Stimulated activated naive B cell treated with anti-CD40 and anti-IgM and Interleukin-4, amounts not matched to agents 10 μg/mL and 1 μg/mL and 100 μg/mL, for 72 hours (primary cell): ENCODE measurements at regions not wholly inside any gene's neighbourhood (a gene's known extent, or its start where the extent isn't known, plus 50 kb on each side); places are given as distances from the start of the nearest gene placed in this dataset.
"Not testable (repeated sequence)": the region's sequence is repeated elsewhere in the genome, so short reads cannot be mapped to it uniquely, and the experiment has no call there.

ENCODE experiments used
- ATAC-seq, 2 donors: fragments of 150-1000 bp; cut with Tn5 transposase; replicated peaks; 2 replicates each; pipeline ENCODE4 v1.10.0; 2021; ENCODE audit warnings: moderate library complexity in 1 of 2
- DNase-seq: peaks from one replicate; pipeline ENCODE4 v3.0.0; 2021
- H3K27ac Mint-ChIP-seq: one replicate; pipeline ENCODE4 v1.8.0; 2022; ENCODE audit warnings: mild to moderate bottlenecking, mixed read lengths
- H3K27me3 Mint-ChIP-seq, 2 donors: one replicate each; pipeline ENCODE4 v1.8.0; 2022; ENCODE audit warnings: mixed read lengths in 2 of 2
- H3K36me3 Mint-ChIP-seq, 2 donors: one replicate each; pipeline ENCODE4 v1.8.0; 2022; ENCODE audit warnings: mixed read lengths in 2 of 2, mild to moderate bottlenecking in 1 of 2
- H3K4me1 Mint-ChIP-seq, 2 donors: one replicate each; pipeline ENCODE4 v1.8.0; 2022; ENCODE audit warnings: mixed read lengths in 2 of 2, mild to moderate bottlenecking in 1 of 2
- H3K4me3 Mint-ChIP-seq, 2 donors: one replicate each; pipeline ENCODE4 v1.8.0; 2022; ENCODE audit warnings: mild to moderate bottlenecking in 2 of 2, mixed read lengths in 2 of 2, moderate library complexity in 1 of 2
- H3K9me3 Mint-ChIP-seq, 2 donors: one replicate each; pipeline ENCODE4 v1.8.0; 2022; ENCODE audit warnings: mixed read lengths in 2 of 2, mild to moderate bottlenecking in 1 of 2

DNA sequence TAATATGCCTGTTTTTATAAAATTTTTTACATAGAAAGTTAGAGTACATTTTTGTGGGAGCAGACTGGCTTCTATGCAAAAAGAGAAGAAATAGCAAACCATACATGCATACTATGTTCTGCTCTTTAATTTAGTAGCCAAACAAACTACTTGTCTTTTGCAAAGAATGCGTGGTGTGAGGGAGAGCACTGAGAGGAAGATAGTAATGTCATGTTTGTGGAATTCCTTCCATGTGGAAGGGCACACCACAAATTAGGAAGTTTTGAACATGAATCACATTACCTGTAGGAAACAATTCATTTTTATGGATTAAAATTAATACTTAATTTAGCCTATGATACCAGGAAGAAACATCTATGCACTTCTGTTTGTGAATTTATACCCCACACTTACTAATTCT lies 1529.1 kb upstream of the ADGRL3 start:
- peaks cover 0 to 5% of the 10 kb centered on the region in 2 donors for H3K9me3 Mint-ChIP-seq
- no peak overlapping the region for H3K27ac Mint-ChIP-seq
- no peaks in the 10 kb centered on the region for H3K27me3 Mint-ChIP-seq
- H3K36me3 Mint-ChIP-seq = no peaks in the 10 kb centered on the region
- DNase-seq (no peak), ATAC-seq (no peak)
- no peak overlapping the region for H3K4me3 Mint-ChIP-seq
- no peaks in the 10 kb centered on the region for H3K4me1 Mint-ChIP-seq

DNA sequence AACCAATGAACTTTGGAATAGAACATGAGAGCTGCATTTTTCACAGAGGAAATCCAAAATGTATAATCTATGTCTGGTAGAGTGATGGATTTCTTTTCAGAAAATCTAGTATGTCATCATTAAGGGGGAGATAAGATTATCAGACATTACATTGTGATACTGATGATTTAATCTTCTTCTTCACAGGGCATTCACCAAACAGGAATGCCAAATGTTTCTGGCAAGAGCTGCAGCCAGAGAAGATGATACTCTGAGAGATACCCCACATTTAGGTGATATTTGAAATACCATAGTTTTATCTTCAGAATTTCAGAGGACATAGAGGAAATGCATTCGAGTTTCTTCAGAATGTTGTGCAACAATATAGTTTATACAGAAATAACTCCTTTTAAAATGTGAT lies 1523.7 kb upstream of the ADGRL3 start:
- H3K36me3 Mint-ChIP-seq = no peaks in the 10 kb centered on the region
- peaks cover 0 to 1% of the 10 kb centered on the region in 2 donors for H3K9me3 Mint-ChIP-seq
- ATAC-seq (no peak), DNase-seq (no peak)
- no peaks in the 10 kb centered on the region for H3K4me1 Mint-ChIP-seq
- H3K27me3 Mint-ChIP-seq = no peaks in the 10 kb centered on the region
- no peak overlapping the region for H3K4me3 Mint-ChIP-seq
- H3K27ac Mint-ChIP-seq = no peak overlapping the region

DNA sequence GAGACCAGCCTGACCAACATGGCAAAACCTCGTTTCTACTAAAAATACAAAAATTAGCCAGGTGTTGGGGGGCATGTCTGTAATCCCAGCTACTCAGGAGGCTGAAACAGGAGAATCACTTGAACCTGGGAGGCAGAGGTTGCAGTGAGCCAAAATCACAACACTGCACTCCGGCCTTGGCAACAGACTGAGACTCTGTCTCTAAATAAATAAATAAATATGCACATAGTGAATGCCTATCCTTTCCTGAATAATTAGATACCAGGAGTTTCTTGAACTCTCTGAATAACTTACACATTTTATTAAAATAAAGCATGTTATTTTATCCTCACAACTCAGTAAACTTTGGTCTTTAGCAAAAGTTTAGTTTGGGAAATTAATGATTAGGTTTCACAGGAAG lies 1523.1 kb upstream of the ADGRL3 start:
- not testable (repeated sequence) for H3K27ac Mint-ChIP-seq, ATAC-seq, H3K4me3 Mint-ChIP-seq, H3K27me3 Mint-ChIP-seq, H3K9me3 Mint-ChIP-seq, H3K36me3 Mint-ChIP-seq, H3K4me1 Mint-ChIP-seq, DNase-seq

DNA sequence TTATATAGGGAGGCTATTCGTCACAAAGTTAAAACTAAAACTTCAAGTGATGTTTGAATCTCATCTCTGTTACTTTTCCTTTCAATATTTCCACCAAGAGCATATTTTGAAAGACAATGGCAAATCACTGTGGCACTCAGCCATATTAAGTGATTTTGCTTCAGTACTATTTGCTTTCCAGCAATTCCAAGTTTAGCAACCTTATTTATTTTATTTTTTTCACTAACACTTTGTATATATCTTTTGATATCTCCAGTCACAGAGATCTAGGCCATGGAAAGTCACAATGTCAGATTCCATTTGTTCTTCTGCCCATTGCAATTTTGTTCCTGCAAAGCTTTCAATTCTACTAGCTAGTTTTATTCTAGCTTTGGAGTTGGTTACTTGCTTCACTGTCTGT lies 1514.5 kb upstream of the ADGRL3 start:
- Mint-ChIP-seq H3K27me3 (no peaks in the 10 kb centered on the region), H3K36me3 (no peaks in the 10 kb centered on the region), H3K27ac (no peak overlapping the region), H3K4me1 (no peaks in the 10 kb centered on the region), H3K9me3 (no peaks in the 10 kb centered on the region), H3K4me3 (no peak overlapping the region)
- no peak for DNase-seq
- ATAC-seq = no peak

DNA sequence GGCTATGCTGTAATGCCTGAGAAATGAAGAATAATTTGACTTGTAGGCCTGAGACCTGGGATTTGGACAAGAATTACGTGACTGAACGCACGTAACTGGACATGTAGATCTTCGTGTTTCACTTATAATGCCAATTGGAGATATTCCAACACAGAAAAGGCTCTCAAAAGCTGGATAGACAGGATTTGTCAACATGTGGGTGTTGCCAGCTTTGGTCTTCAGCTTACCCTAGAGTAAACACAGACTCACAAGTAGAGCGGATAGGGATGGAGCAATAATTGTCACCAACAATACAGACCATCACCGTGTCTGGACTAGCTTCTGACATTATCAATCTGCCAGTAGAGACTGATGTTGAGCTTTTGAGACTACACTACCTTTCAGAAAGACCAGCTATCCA lies 1511.0 kb upstream of the ADGRL3 start:
- ATAC-seq (no peak), DNase-seq (no peak)
- Mint-ChIP-seq H3K27ac (no peak overlapping the region), H3K4me1 (no peaks in the 10 kb centered on the region), H3K27me3 (no peaks in the 10 kb centered on the region), H3K9me3 (no peaks in the 10 kb centered on the region), H3K4me3 (no peak overlapping the region), H3K36me3 (no peaks in the 10 kb centered on the region)

DNA sequence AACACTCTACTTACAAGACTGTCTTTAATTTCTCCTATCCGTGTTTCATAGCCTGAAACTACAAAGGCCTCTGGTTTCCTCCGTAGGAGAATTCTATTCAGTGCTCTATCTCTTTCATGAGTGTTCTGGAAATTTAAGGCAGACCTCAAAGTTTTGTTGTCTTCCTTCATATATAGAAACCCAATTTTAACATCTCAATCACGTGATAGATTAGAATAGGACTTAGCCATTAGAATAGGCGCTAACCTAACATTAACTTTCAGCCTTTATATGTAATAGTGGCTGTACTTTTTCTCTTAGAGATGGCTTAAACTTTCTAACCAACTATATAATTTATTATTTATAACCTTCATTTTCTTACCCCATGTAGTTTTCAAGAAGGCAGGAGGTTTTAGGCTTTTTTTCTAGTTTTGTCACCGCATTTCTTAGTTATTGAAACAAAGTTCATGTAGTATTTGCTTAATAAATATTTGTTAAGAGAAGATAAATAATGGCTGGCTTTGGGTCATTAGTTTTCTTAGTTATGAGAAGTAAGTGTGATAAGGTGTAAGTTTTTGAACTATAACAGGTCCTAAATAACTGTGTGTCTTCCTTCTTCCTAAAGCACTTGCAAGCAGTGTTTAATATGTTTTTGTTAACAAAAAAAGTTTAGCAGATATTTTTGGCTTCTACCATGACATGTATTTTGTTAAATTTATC lies 1504.6 kb upstream of the ADGRL3 start:
- H3K9me3 Mint-ChIP-seq = peaks cover 2 to 3% of the 10 kb centered on the region in 2 donors
- DNase-seq (no peak), ATAC-seq (no peak)
- H3K4me3 Mint-ChIP-seq = no peak overlapping the region
- no peaks in the 10 kb centered on the region for H3K36me3 Mint-ChIP-seq
- no peaks in the 10 kb centered on the region for H3K27me3 Mint-ChIP-seq
- H3K4me1 Mint-ChIP-seq = peaks cover 0 to 1% of the 10 kb centered on the region in 2 donors
- H3K27ac Mint-ChIP-seq = no peak overlapping the region

DNA sequence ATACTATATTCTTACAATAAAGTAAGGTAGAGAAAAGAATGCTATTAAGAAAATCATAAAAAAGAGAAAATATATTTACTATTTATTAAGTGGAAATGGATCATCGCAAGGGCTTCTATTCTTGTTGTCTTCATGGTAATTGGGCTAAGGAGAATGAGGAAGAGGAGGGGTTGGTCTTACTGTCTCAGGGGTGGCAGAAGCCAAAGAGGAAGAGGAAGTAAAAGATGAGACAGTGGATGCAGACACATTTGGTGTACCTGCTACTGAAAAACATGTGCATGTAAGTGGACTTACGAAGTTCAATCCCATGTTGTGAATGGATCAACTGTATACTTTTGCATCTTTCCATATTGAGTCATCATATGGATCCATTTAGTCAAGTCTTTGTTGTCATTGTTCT lies 1502.1 kb upstream of the ADGRL3 start:
- DNase-seq (no peak), ATAC-seq (no peak)
- Mint-ChIP-seq H3K27me3 (no peaks in the 10 kb centered on the region), H3K27ac (no peak overlapping the region), H3K9me3 (peaks cover 2 to 3% of the 10 kb centered on the region in 2 donors), H3K4me3 (no peak overlapping the region), H3K4me1 (peaks cover 0 to 1% of the 10 kb centered on the region in 2 donors), H3K36me3 (no peaks in the 10 kb centered on the region)

DNA sequence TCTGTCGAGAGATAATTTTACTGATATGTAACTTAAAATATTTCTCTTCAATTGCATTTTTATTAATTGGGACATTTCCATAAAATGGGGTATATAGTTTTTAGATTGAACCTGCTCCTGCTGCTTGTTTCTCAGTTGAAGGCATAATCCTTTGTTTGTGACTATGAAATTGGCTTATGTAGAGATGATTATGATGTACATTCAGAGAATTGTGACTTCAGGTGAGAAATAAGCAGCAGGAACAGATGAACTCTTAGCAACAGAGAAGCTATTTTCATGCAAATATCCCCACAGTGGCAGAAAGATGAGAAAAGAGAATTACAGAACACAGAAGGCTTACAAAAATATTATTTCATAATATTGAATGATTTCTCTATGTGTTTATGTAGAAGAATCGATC lies 1499.5 kb upstream of the ADGRL3 start:
- ATAC-seq = no peak
- Mint-ChIP-seq H3K27ac (no peak overlapping the region), H3K27me3 (no peaks in the 10 kb centered on the region), H3K4me1 (peaks cover 1 to 5% of the 10 kb centered on the region in 2 donors), H3K36me3 (no peaks in the 10 kb centered on the region), H3K4me3 (no peak overlapping the region), H3K9me3 (peaks cover 2 to 3% of the 10 kb centered on the region in 2 donors)
- no peak for DNase-seq

DNA sequence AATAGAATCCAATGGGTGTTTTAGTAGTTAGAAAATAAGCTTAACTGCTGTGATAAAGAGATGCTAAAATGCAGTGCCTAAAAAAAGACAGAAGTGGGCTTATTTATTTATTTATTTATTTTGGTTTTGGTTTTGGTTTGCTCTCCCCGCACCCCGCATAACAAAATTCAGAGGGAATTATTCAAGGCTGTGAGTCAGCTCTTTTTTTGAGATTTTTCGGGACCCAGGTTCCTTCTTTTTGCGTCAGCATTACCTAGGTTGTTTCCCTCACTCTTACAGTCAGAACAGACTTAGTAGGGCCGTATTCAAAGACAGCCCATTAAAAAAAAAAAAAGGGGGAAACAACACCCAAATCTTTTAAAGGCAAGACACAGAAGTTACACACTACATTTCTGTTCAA lies 1495.5 kb upstream of the ADGRL3 start:
- DNase-seq (no peak), ATAC-seq (peak in 1 of 2 donors; percentile 2)
- H3K4me1 Mint-ChIP-seq = peaks cover 0 to 5% of the 10 kb centered on the region in 2 donors
- H3K9me3 Mint-ChIP-seq = peaks cover 0 to 2% of the 10 kb centered on the region in 2 donors
- no peaks in the 10 kb centered on the region for H3K27me3 Mint-ChIP-seq
- H3K4me3 Mint-ChIP-seq = peak overlapping the region in 1 of 2 donors; percentile 37
- H3K36me3 Mint-ChIP-seq = no peaks in the 10 kb centered on the region
- H3K27ac Mint-ChIP-seq = no peak overlapping the region

DNA sequence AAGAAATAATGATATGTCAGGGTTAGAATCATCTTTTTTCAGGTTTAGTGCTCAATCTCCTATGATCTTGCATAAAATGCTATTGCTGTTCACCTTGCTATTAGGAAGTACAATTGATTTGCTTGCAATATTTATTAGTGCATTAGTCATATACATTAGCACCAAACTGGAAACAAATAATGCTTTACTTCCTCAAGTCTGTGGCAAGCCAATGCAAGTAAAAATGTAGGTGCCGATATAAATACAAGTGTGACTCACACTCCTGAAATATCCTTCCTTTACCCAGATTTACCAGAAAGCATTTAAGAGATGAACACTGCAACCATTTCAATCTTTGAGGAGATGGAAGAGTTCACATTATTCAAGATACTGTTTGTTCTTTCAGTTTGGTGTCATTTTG lies 1487.7 kb upstream of the ADGRL3 start:
- no peak for ATAC-seq
- no peaks in the 10 kb centered on the region for H3K4me1 Mint-ChIP-seq
- H3K9me3 Mint-ChIP-seq = peaks cover 0 to 2% of the 10 kb centered on the region in 2 donors
- no peaks in the 10 kb centered on the region for H3K36me3 Mint-ChIP-seq
- no peak overlapping the region for H3K4me3 Mint-ChIP-seq
- no peaks in the 10 kb centered on the region for H3K27me3 Mint-ChIP-seq
- no peak for DNase-seq
- no peak overlapping the region for H3K27ac Mint-ChIP-seq

DNA sequence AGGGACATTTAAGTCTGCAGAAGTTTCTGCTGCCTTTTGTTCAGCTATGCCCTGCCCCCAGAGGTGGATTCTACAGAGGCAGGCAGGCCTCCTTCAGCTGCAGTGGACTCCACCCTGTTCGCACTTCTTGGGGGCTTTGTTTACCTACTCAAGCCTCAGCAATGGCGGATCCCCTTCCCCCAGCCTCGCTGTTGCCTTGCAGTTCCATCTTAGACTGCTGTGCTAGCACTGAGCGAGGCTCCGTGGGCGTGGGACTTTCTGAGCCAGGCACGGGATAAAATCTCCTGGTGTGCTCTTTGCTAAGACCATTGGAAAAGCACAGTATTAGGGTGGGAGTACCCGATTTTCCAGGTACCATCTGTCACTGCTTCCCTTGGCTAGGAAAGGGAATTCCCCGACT lies 1475.8 kb upstream of the ADGRL3 start:
- H3K9me3 Mint-ChIP-seq, H3K4me3 Mint-ChIP-seq: not testable (repeated sequence)

DNA sequence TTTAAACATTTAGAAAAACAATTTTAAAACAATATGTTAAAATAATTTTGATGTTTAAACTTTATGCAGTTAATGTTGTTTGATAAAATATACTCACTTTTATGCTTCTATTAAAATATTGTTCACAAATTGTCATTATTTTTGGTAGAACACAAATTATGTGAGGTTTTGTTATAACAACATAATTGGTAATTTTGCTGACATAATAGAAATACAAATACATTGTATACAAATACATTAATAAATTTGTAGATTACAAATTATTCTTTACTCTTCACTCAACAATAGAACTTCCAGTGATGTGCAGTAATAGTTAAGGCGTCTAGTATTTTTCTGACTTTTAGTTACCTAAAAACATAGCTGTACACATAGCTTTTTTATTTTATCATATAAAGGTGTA lies 1472.4 kb upstream of the ADGRL3 start:
- Mint-ChIP-seq H3K36me3 (no peaks in the 10 kb centered on the region), H3K9me3 (peaks cover 4 to 5% of the 10 kb centered on the region in 2 donors), H3K4me3 (no peak overlapping the region), H3K27me3 (no peaks in the 10 kb centered on the region), H3K4me1 (no peaks in the 10 kb centered on the region), H3K27ac (no peak overlapping the region)
- DNase-seq (no peak), ATAC-seq (no peak)

More for the DNA sequence above, 1475.8 kb upstream of the ADGRL3 start:
- not testable (repeated sequence) for ATAC-seq, H3K27ac Mint-ChIP-seq, DNase-seq, H3K36me3 Mint-ChIP-seq, H3K4me1 Mint-ChIP-seq, H3K27me3 Mint-ChIP-seq

DNA sequence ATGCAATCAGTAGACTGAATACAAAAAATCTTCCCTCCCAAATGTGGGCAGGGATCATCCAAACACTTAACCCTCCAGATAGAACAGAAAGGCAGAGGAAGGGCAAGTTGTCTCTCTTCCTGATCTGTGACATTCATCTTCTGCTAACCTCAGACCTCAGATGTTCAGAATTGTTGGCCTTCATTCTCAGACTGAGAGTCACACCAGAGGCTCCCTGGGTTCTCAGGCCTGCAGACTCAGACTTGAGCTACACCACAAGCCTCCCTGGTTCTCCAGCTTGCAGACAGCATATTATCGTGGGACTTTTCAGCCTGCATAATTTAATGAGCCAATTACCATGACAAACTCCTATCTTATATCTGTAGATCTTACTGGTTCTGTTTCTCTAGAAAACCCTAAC lies 1471.6 kb upstream of the ADGRL3 start:
- DNase-seq = no peak
- H3K9me3 Mint-ChIP-seq = peaks cover 3 to 4% of the 10 kb centered on the region in 2 donors

DNA sequence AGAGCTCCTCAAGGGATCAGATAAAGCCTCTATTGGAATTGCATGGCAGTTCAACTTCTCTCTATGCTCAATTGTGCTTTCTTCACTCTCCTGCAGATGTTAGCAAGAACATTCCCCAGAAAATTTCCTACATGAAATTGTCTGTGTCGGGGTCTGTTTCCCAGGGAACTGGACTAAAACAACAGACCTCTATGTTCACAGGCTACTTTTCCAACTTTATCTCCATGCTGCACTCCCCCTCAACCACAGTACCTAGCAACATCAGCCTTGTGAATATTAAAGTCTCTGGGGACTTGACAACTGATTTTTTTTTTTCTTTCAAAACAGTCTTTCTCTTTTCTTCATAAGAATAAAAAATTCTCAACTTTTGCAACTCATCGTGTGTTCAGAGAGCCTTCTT lies 1470.8 kb upstream of the ADGRL3 start:
- DNase-seq = no peak
- Mint-ChIP-seq H3K9me3 (peaks cover 2 to 4% of the 10 kb centered on the region in 2 donors), H3K27ac (no peak overlapping the region), H3K27me3 (no peaks in the 10 kb centered on the region), H3K36me3 (no peaks in the 10 kb centered on the region), H3K4me3 (no peak overlapping the region), H3K4me1 (no peaks in the 10 kb centered on the region)
- ATAC-seq = no peak

More for the DNA sequence above, 1471.6 kb upstream of the ADGRL3 start:
- no peak overlapping the region for H3K27ac Mint-ChIP-seq
- no peak overlapping the region for H3K4me3 Mint-ChIP-seq
- no peaks in the 10 kb centered on the region for H3K36me3 Mint-ChIP-seq
- no peaks in the 10 kb centered on the region for H3K27me3 Mint-ChIP-seq
- H3K4me1 Mint-ChIP-seq = no peaks in the 10 kb centered on the region
- no peak for ATAC-seq

DNA sequence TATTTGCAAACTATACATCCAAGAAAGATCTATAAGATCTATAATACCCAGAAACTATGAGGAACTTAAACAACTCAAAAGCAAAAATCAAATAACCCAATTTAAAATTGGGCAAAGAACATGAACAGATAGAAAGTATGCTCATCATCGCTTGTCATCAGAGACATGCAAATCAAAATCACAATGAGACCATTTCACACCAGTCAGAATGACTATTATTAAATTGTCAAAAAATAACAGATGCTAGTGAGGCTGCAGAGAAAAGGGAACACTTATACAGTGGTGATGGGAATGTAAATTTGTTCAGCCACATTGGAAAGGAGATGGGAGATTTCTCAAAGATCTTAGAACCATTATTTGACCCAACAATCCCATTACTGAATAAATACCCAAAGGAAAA lies 1451.7 kb upstream of the ADGRL3 start:
- no peak for ATAC-seq
- no peaks in the 10 kb centered on the region for H3K4me1 Mint-ChIP-seq
- H3K27ac Mint-ChIP-seq = no peak overlapping the region
- H3K4me3 Mint-ChIP-seq = no peak overlapping the region
- H3K36me3 Mint-ChIP-seq = no peaks in the 10 kb centered on the region
- DNase-seq = no peak
- H3K9me3 Mint-ChIP-seq = no peaks in the 10 kb centered on the region
- no peaks in the 10 kb centered on the region for H3K27me3 Mint-ChIP-seq
